Ammon's horn (tissue), 1 donor: ENCODE measurements at regions not wholly inside any gene's neighbourhood (a gene's known extent, or its start where the extent isn't known, plus 50 kb on each side); places are given as distances from the start of the nearest gene placed in this dataset.
"Not testable (repeated sequence)": the region's sequence is repeated elsewhere in the genome, so short reads cannot be mapped to it uniquely, and the experiment has no call there.

Source experiments
- DNase-seq: peaks from one replicate; pipeline ENCODE4 v3.0.0-alpha.2; 2016; ENCODE audit warnings: low spot score

GRCh38 chr5:157944077-157944633 is 85.2 kb upstream of the CLINT1 start:
- no peak for DNase-seq

- no peak for DNase-seq
Observed at GRCh38 chr5:157942595-157942994, 83.7 kb upstream of the CLINT1 start.

- no peak for DNase-seq
Observed at GRCh38 chr5:157941616-157942015, 82.7 kb upstream of the CLINT1 start.

GRCh38 chr5:157938101-157938500 is 79.2 kb upstream of the CLINT1 start:
- not testable (repeated sequence) for DNase-seq

- not testable (repeated sequence) for DNase-seq
Observed at GRCh38 chr5:157936776-157937501, 78.0 kb upstream of the CLINT1 start.

- DNase-seq: no peak
Observed at GRCh38 chr5:157934600-157934999, 75.7 kb upstream of the CLINT1 start.

- DNase-seq: no peak
Observed at GRCh38 chr5:157933005-157933404, 74.1 kb upstream of the CLINT1 start.

GRCh38 chr5:157930710-157931109 is 71.8 kb upstream of the CLINT1 start:
- DNase-seq: no peak

GRCh38 chr5:157926977-157927376 is 68.0 kb upstream of the CLINT1 start:
- no peak for DNase-seq

GRCh38 chr5:157925786-157926671 is 67.1 kb upstream of the CLINT1 start:
- no peak for DNase-seq

GRCh38 chr5:157924931-157925729 is 66.2 kb upstream of the CLINT1 start:
- DNase-seq: no peak

GRCh38 chr5:157924490-157924889 is 65.5 kb upstream of the CLINT1 start:
- DNase-seq: no peak

- DNase-seq: no peak
Observed at GRCh38 chr5:157923765-157924164, 64.8 kb upstream of the CLINT1 start.

GRCh38 chr5:157922026-157922425 is 63.1 kb upstream of the CLINT1 start:
- no peak for DNase-seq

- DNase-seq: no peak
Observed at GRCh38 chr5:157920828-157921170, 61.9 kb upstream of the CLINT1 start.

GRCh38 chr5:157918811-157919742 is 60.1 kb upstream of the CLINT1 start:
- no peak for DNase-seq

GRCh38 chr5:157917899-157918809 is 59.2 kb upstream of the CLINT1 start:
- DNase-seq: no peak

- no peak for DNase-seq
Observed at GRCh38 chr5:157917491-157917890, 58.5 kb upstream of the CLINT1 start.

GRCh38 chr5:157915638-157916037 is 56.7 kb upstream of the CLINT1 start:
- peak; percentile 93 for DNase-seq
